ENCODE measurements at regions not wholly inside any gene's neighbourhood (a gene's known extent, or its start where the extent isn't known, plus 50 kb on each side); places are given as distances from the start of the nearest gene placed in this dataset.

DNA sequence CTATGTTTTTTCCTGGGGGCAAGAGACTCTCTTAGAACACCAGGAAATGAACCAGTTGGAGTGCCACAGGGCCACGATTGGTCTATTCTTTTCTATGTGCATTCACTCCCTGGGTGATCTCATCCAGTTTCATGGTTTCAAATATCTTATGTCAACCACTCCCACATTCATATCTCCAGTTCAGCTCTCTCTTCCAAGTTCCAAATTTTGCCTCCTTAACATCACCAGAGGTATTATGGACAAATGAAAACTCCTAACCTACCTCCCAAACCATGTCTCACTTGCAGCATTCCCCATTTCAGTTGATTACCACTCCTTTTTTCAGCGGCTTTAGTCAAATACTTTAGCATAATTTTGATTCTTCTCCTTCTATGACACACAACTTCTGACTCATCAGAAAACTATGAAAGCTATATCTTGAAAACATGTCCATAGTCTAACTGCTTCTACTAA, 203.1 kb upstream of the SEMA6D start:
- DNase-seq (ENCODE audit: low read depth) = peak; percentile 35

DNA sequence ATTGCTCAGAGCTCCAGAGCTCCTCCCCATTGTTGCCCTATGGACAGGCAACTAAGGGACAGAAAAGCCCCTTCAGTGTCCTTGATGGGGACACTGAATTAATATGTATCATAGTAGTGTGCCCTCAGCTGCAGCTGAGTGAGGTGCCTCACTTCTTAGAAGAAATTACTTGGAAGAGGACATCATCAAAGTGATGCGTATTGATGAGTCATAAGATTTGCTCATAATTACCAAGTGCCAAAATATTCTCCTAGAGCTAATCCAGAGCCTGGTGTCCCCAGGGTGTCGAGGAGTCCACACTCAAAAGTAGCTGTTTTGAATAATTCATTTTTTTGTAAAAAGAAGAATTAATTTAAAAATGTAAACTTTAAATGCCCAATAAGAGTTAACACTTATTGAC, 200.7 kb upstream of the SEMA6D start:
- DNase-seq (ENCODE audit: low read depth) = no peak

DNA sequence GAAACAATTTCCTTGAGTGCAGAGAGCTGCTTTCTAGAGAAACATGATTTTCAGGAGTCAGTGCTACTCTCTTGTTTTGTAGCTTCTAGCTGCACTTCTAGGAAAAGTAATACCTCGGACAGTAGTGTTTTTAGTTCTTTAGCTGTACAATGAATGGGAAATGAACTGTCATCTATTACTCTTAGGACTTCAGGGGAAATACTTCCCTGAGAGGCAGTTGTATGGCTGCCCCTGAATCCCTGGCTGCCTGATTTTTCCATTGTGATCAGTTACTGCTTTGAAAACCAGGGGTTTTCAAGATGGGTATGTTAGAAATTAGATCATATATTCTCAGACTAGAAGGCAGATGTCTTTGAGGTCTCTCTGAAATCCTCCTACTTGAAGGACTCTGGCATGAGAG, 200.3 kb upstream of the SEMA6D start:
- no peak for DNase-seq (ENCODE audit: low read depth)

DNA sequence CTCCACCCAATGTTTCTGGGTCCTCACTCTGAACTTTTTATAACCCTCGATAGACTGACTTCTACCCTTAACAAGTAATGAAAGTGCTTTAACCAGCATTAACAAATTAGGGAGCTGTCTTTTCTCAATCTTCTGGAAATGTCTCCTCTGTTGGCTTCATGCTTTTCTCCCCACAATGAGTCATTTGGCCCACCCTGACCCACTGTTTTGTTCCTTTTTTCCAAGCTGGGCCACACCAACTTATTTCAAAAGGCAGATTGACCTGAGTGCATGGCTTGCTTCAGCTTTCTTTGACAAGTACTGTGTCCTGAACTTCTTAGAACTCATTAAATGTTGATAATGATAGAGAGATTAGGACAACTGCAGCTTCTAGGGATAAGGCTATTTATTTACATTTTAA, 199.6 kb upstream of the SEMA6D start:
- DNase-seq (ENCODE audit: low read depth) = no peak

DNA sequence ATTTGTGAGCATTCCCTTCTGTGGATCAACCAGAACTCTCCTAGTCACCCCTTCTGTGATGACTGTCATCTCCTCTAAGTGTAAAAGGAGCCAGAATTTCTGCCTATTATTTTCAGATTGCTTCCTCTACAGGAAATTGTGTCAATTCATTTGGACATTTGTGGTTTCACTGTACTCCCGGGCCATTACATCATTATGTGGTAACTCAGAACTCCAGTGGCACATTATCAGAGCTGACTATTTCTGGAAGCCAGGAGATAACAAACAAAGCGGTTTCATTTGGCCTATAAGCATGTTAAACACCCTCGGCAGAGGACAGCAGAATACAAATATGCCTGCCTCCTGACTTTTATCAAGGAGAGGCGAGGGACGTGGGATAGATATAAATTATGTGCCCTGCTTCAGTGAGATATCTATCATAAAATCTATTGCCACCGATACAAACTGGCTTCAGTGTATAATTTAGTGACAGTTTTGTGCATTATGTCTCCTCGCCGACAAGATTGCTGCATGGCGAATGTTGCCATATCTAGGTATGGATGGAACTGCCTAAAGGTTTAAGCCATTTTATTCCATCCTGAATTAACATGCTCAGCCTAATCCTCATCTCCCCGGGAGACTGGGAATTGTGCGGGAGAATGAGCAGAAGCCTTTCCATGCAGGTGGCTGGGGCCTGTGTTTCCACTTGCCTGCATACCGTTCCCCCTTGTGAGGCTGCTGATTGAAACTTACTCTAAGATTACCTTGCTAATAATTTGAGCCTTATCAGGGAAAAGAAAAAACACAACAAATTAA, 193.4 kb upstream of the SEMA6D start:
- peak; percentile 52 for DNase-seq (ENCODE audit: low read depth)

DNA sequence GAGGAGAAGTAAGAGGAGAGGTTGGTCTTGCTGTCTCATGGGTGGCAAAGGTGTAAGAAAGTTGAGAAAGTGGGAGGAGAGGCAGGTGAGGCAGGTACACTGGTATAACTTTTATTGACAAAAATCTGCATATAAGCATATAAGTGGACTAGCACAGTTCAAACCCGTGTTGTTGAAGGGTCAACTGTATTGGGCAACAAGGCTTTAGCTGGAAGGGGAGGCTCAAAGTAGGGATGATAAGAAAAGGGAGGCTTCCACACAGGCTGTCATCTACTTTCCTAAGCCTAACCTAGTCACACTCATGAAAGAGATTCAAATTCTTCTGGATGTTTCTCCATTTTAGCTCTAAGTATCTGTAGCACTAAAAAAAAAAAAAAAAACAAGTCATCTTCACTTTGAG, 188.1 kb upstream of the SEMA6D start:
- no peak for DNase-seq (ENCODE audit: low read depth)

DNA sequence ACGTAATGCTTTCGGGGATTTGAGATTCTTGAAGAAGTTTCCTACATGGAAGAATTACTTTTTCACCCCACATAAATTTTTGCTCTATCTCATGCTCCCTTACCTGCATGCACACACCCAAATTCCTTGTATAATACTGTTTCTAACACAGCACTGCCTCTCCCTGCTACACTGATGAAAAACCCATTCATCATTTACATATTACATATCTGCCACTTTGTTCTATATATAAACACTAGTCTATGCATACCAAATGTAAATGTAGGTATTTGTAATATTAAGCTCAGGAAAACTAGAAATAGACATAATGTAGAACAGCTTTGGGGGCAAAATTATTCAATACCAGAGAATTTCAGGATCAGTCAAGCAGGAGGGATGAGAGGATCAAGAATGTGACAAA, 182.6 kb upstream of the SEMA6D start:
- no peak for DNase-seq (ENCODE audit: low read depth)

DNA sequence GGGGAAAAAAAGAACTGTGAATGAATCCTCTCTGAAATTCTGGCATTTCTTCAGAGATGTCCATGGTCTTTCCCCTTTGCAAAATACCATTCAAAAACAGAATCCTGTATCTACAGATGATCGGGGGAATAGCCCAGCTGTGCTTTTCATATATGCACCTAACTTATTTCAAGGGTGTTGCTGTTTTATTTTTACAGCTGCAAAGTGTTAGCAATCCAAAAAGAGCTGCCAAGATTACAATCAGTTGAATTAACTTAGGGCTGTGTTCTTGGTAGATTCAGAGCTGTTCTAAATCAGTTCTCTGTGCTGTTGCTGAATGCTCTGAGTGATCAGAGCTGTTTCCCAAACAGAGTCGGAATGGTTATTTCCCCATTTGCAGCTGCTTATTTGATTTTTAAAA, 175.7 kb upstream of the SEMA6D start:
- DNase-seq (ENCODE audit: low read depth) = no peak

DNA sequence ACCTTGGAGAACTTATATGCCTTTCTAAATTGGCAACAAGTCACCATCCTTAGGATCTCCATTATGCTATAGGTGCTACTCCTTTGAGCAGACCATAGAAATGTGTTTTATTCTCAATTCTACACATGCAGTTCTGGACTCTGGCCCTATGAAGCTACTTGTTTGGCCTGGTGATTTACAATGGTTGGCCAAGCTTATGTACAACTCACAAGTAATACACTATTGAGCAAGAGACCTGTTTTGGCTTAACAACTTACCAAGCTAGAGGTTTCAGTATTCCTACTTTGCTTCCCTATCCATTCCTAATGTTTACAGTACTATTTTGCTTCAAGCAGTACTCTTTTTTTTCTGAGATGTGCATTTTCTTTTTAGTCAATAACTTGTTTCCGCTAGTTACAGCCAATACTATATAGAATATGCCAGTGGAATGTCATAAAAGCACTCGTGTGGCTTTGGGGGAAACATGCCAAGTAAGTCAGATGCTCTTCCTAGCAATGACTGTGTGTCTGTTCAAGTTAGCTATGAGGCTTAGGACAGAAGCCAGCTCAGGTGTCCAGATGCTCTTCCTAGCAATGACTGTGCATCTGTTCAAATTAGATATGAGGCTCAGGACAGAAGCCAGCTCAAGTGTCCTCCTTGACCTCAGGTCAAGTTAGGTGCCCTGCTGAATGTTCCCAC, 174.9 kb upstream of the SEMA6D start:
- DNase-seq (ENCODE audit: low read depth) = no peak

DNA sequence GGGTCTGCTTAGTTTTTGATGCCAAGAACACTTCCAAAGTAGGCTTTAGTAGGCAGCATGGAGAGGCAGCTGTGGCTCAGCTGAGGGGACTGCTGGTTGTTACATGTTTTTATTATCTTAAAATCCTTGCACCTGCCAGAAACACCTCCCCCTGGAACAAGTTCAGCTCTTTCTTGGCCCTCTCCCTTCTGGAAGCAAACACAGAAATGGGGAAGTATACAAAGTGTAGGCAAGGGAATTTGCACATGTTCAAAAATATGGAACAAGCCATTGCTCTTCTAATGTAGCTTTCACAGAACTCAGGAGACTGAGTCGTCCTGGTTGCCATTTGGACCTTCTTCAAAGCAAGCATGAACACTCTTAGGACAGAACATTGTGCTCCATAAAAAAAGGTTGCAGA, 169.1 kb upstream of the SEMA6D start:
- DNase-seq (ENCODE audit: low read depth) = no peak

DNA sequence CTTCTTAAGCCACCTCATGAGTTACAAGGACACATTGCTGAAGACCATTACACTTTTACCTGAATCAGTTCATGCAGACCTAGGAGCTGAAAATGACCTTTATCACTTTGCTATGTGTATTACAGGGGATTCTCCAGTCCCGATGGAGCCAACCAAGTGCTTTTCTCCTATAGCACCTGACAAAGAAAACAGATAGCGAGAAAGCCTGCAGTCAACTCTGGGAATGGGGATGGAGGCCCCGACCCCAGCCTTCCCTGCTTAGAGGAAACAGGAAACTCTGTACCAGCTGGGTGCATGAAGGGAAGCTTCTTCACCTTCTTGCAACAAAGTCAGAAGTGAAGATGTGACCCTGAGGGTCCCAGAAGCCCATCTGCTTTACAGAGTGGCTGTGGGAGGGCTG, 168.3 kb upstream of the SEMA6D start:
- no peak for DNase-seq (ENCODE audit: low read depth)

DNA sequence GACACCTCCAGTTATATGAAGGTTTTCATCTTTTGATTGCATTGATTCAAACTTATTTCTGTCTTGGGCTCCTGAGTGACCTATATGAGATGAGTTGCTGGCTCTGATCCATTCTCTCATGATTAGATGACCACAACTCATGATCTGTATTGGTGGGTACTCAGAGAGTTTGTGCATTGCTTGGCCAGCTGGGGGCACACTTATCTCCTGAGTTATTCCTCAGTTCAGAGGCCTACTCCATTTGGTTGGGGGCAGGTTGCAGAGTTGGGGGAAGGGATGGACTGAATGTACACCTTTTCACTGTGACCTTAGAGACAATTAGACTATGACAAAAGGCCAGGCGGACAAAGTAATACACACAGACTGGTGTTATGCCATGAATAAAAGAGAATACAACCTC, 166.2 kb upstream of the SEMA6D start:
- no peak for DNase-seq (ENCODE audit: low read depth)

DNA sequence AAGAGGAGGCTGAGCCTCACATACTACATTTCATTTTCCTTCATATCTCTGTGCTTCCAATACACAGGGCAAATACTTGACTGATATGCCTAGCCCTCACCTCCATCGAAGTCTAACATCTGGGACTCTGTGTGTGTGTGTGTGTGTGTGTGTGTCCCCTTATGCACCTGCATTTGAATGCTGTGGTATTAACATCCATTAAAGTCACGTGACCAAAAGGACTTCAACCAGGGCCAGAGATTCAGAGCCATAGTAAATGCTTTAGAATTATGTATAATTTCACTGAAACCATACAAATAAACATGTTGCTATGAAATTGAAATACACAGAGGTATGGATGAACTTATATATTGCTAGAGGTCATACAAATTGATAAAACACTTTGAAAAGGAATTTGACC, 165.8 kb upstream of the SEMA6D start:
- no peak for DNase-seq (ENCODE audit: low read depth)

DNA sequence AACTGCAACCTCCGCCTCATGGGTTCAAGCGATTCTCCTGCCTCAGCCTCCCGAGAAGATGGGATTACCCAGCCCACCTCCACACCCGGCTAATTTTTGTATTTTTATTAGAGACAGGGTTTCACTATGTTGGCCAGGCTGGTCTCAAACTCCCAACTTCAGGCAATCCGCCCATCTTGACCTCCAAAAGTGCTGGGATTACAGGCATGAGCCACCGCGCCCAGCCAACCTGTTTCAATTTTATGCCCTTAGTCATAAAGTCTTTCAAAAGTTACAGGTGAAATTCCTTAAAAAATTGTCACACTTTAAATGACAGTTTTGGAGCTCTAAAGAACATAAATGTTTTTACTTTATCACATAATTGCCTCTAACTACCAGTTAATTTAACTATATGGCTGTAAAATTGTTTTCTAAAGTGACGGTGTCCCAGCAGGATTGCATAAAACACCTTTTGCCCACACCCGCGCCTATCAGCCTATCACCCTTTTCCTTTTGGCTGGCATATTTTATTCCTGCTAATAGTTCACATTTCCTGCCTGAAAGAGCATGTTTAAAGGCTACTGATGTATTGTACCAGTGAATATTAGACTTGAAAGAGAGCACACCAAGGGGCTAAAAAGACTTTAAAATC, 164.2 kb upstream of the SEMA6D start:
- DNase-seq (ENCODE audit: low read depth) = no peak

DNA sequence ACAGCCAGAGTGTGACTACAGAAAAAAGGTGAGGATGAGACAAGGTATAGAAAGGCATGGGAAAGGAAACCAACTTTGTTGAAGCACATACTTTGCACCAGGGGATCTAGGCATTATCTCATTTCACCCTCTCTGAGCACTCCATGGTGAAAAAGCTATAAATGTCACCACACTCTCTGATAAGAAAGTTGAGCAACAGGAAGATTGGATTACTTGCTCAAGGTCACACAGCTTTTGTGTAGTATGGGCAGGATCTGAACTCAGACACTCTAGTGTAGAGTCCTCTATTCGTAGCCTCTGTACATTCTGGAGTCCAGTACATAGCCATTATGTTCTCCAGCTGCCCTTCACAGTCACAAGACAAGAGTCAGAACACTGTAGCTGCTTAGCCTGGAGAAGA, 163.4 kb upstream of the SEMA6D start:
- no peak for DNase-seq (ENCODE audit: low read depth)

DNA sequence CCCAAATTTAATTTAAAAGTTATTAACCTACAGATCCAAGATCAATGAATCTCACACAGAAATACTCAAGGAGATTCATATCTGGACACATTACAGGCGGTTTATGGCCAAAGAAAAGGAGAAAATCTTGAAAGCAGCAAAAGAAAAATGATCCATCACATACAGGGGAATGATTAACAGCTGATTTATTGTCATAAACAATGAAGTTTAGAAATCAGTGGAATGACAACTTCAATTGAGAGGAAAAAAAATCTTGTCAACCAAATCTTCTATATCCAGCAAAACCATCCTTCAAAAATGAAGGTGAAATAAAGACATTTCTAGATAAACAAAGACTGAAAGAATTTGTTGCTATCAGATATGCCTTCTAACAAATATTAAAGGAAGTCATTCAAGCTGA, 156.2 kb upstream of the SEMA6D start:
- DNase-seq (ENCODE audit: low read depth) = no peak

DNA sequence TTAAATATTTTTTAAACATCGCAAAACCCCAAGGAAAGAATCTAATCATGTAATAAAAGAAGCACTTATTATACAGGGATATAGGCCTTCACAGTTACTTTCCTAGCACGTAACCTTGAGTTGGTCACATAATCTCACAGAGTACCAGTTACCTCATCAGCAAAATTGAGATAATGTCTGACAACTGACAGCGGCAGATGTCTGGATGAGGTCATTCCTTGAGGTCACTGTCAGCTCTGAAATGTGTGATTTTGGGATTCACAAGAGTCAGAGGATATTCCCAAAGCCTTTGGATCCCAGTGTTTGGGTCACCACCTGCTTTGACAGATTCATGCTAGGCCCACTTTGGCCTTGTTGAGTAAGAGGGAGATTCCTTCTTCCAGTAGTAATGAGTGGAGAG, 151.4 kb upstream of the SEMA6D start:
- DNase-seq (ENCODE audit: low read depth) = no peak

DNA sequence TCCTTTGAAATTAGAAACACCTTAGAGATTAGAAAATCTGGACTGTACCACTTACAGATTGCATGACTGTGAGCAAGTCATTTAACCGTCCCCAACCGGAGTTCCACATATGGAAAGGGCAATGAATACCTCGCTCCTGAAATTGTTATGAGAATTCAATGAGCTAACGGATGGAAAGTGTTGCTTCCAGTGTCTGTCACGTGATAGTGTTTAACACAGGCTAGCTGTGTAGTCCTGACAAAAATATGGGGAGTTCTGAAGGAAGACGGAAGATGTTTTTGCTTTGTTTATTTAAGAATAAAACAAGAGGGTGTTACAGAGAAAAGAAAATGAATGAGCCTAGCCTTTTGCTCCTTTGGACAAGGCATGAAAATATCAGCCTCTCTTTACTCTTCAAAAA, 150.7 kb upstream of the SEMA6D start:
- DNase-seq (ENCODE audit: low read depth) = no peak

DNA sequence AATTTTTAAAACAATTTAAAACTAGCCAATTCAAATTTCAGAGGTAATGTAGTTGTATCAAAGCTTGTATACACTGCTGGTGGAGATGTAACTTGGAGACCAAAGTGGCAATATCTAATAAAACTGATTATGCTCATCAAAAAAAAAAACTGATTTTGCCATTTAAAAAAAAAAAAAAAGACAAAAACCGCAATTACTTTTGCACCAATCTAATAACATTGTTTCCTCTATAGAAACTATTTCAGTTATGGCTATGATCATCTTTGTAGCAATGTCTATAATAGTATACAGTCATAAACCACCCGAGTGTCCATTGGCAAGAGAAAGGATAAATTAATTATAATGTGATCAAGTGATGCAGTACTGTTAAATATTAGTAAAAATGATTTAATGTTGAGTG, 149.3 kb upstream of the SEMA6D start:
- no peak for DNase-seq (ENCODE audit: low read depth)

DNA sequence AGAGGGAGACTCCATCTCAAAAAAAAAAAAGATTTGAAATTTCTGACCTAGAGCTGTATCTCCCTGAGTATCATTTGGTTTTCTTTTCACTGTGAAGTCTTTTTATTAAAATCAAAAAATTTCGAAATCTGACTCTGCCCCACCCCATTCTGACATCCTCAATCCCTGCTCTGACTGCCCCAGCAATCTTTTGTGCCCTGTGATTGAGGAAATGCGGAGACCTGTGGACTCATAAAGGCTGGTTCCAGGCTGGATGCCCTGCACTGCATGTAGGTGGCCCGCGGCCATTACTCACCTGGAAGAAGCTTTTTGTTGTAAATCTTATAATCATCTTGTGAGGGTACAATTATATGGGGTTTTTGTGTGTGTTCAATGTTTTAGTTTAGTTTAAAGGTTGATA, 147.3 kb upstream of the SEMA6D start:
- DNase-seq (ENCODE audit: low read depth) = no peak

DNA sequence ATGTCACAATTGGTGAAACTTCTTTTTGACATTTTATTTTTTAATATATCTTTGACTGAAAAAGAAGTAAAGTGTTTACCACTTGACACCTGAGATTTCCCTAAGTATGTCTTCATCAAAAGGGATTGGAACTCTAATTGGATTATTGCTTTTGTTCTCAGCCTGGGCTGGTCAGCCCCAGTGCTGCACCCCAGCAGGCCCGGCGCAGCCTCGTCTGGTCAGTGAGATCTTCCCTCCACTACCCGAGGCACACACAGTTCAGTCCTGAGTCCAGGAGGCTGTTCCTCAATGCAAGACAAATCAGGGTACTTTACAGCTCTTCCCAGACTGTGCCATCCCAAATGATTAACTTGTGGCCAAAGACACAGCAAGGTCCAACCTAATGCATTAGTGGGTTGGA, 146.9 kb upstream of the SEMA6D start:
- DNase-seq (ENCODE audit: low read depth) = no peak

DNA sequence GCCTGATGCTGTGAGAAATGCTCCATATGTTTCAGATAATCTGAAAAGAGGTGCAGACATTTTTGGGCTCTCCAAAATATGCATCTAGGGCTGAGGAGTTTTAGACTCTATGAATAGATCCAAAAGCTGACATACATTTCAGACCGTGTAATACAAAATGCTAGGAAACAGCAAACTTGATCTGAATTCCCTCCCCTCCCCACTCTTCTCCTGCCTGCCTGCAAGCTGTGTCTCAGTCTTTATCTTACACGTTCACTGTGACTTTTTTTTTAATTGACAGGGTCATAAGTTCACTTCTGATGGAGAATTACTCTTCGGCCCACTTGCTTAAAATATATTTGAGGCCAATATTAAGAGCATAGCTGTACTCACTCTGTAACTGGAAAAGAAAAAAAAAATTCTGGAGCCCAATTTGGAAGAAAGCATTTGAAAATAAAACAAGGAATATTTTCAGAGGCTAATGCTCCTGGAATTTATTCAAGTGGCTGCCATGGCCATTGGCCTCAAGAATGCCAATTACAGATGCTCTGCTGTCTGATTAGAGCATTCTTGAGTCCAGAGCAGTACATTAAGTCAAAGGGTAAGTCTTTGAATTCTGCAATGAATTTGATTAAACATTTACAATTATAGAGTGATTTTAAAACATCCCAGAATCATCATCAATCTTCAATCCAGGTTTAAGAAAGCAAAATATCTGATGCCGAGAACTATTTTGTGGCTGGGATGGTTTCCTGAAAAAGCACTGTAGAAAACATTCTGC, 146.2 kb upstream of the SEMA6D start:
- no peak for DNase-seq (ENCODE audit: low read depth)

DNA sequence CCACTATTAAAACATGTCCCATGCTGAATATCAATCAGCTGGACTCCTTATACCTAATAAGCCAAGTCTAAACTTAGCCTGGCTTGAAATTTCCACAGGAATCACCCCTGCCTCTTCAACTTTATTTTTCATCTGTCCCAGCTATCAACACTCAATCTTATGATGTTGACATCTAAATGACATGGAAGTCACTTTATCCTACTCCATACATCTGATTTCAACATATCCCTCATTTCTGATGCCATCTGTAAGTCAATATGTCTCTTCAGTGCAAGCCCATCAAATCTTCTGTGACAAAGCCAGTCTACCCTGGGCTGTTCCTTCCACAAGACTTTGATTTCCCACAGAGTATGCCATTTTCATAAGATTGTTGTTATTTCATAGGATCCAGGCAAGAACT, 143.6 kb upstream of the SEMA6D start:
- DNase-seq (ENCODE audit: low read depth) = no peak

Measured in non-pigmented ciliary epithelial cell (primary cell).